NCI-H446 treated with DMSO at 0.1 percent for 48 hours (cell line): ENCODE measurements at regions not wholly inside any gene's neighbourhood (a gene's known extent, or its start where the extent isn't known, plus 50 kb on each side); places are given as distances from the start of the nearest gene placed in this dataset.
A peak's percentile ranks its signal among the peaks of the same experiment; 100 is the strongest.

Source experiments
- DNase-seq: peaks from one replicate; lab custom pipeline; 2025; lab: John Stamatoyannopoulos, UW

- no peak for DNase-seq
These were observed 50.8 kb upstream of the NAV2 start for GRCh38 chr11:19661827-19662226.

GRCh38 chr11:19660076-19660475 lies 52.6 kb upstream of the NAV2 start:
- no peak for DNase-seq

- no peak for DNase-seq
These were observed 53.1 kb upstream of the NAV2 start for GRCh38 chr11:19659529-19659928.

GRCh38 chr11:19658344-19658743 lies 54.3 kb upstream of the NAV2 start:
- no peak for DNase-seq

- no peak for DNase-seq
These were observed 56.5 kb upstream of the NAV2 start for GRCh38 chr11:19656140-19656541.

GRCh38 chr11:19652623-19653375 lies 59.8 kb upstream of the NAV2 start:
- no peak for DNase-seq

GRCh38 chr11:19651653-19652052 lies 61.0 kb upstream of the NAV2 start:
- DNase-seq, result peak; percentile 88

- DNase-seq, result no peak
These were observed 61.6 kb upstream of the NAV2 start for GRCh38 chr11:19651028-19651427.

- DNase-seq, result no peak
These were observed 62.2 kb upstream of the NAV2 start for GRCh38 chr11:19650467-19650866.

- no peak for DNase-seq
These were observed 62.9 kb upstream of the NAV2 start for GRCh38 chr11:19649751-19650150.

GRCh38 chr11:19648321-19648720 lies 64.3 kb upstream of the NAV2 start:
- DNase-seq, result no peak

- DNase-seq, result no peak
These were observed 64.8 kb upstream of the NAV2 start for GRCh38 chr11:19647816-19648215.

- DNase-seq, result no peak
These were observed 65.7 kb upstream of the NAV2 start for GRCh38 chr11:19646921-19647320.

GRCh38 chr11:19646308-19646707 lies 66.3 kb upstream of the NAV2 start:
- DNase-seq, result no peak

- no peak for DNase-seq
These were observed 68.3 kb upstream of the NAV2 start for GRCh38 chr11:19644316-19644715.

- no peak for DNase-seq
These were observed 70.2 kb upstream of the NAV2 start for GRCh38 chr11:19642185-19643158.

- DNase-seq, result no peak
These were observed 73.0 kb upstream of the NAV2 start for GRCh38 chr11:19639603-19640105.

- DNase-seq, result no peak
These were observed 77.3 kb upstream of the NAV2 start for GRCh38 chr11:19635332-19635731.

GRCh38 chr11:19633276-19633675 lies 79.4 kb upstream of the NAV2 start:
- DNase-seq, result peak; percentile 77

GRCh38 chr11:19632499-19632834 lies 80.2 kb upstream of the NAV2 start:
- DNase-seq, result no peak

GRCh38 chr11:19631712-19632498 lies 80.7 kb upstream of the NAV2 start:
- peak; percentile 78 for DNase-seq

- no peak for DNase-seq
These were observed 84.6 kb upstream of the NAV2 start for GRCh38 chr11:19628018-19628417.
